Stomach (tissue), 4 donors: ENCODE measurements at regions not wholly inside any gene's neighbourhood (a gene's known extent, or its start where the extent isn't known, plus 50 kb on each side); places are given as distances from the start of the nearest gene placed in this dataset.

Experiments
- CTCF ChIP-seq, 7 experiments: fragments of 450-650 bp in 4 of 7; fragments of 200-600 bp in 3 of 7; sonication (generic) in 3 of 7; IDR thresholded peaks; one replicate each; pipeline ENCODE4 v1.5.1; 2016 to 2019; ENCODE audit warnings: antibody characterized with exemption in 7 of 7, control low read depth in 2 of 7, mild to moderate bottlenecking in 1 of 7
- POLR2A ChIP-seq, 4 donors: fragments of 450-650 bp; IDR thresholded peaks; one replicate each; pipeline ENCODE4 v1.6.1; 2016; ENCODE audit warnings: antibody characterized with exemption in 4 of 4, control low read depth in 2 of 4, mild to moderate bottlenecking in 1 of 4, moderate library complexity in 1 of 4
- POLR2AphosphoS5 ChIP-seq, 3 donors: sonication (generic); formaldehyde crosslinking; IDR thresholded peaks; one replicate each; pipeline ENCODE4 v1.6.1; 2016; ENCODE audit warnings: antibody characterized with exemption in 3 of 3

- no peak for TF ChIP-seq POLR2A (IDR thresholded peaks at IDR 0.05)
- TF ChIP-seq CTCF (IDR thresholded peaks at IDR 0.05), result no peak
- TF ChIP-seq POLR2AphosphoS5 (IDR thresholded peaks at IDR 0.05), result no peak
These were observed 487.2 kb upstream of the RASGRP1 start for GRCh38 chr15:39051626-39052322.
